ENCODE measurements at regions not wholly inside any gene's neighbourhood (a gene's known extent, or its start where the extent isn't known, plus 50 kb on each side); places are given as distances from the start of the nearest gene placed in this dataset.
A peak's percentile ranks its signal among the peaks of the same experiment; 100 is the strongest.

GRCh38 chr14:27528328-27528727 is 930.5 kb upstream of the NOVA1 start:
- TF ChIP-seq CTCF (IDR thresholded peaks at IDR 0.05) (peak; percentile 21; the same call in 1 of the 2 replicates), REST (IDR thresholded peaks at IDR 0.05; ENCODE audit: insufficient read depth in 1 of 2, low read depth in 2 of 2, low read length in 1 of 2) (no peak), POLR2AphosphoS5 (IDR thresholded peaks at IDR 0.05; ENCODE audit: low read depth, low read length) (no peak)
